ENCODE measurements at regions not wholly inside any gene's neighbourhood (a gene's known extent, or its start where the extent isn't known, plus 50 kb on each side); places are given as distances from the start of the nearest gene placed in this dataset.

GRCh38 chr5:44446399-44446798 lies 57.2 kb upstream of the FGF10 start:
- TF ChIP-seq, protein P1, sequence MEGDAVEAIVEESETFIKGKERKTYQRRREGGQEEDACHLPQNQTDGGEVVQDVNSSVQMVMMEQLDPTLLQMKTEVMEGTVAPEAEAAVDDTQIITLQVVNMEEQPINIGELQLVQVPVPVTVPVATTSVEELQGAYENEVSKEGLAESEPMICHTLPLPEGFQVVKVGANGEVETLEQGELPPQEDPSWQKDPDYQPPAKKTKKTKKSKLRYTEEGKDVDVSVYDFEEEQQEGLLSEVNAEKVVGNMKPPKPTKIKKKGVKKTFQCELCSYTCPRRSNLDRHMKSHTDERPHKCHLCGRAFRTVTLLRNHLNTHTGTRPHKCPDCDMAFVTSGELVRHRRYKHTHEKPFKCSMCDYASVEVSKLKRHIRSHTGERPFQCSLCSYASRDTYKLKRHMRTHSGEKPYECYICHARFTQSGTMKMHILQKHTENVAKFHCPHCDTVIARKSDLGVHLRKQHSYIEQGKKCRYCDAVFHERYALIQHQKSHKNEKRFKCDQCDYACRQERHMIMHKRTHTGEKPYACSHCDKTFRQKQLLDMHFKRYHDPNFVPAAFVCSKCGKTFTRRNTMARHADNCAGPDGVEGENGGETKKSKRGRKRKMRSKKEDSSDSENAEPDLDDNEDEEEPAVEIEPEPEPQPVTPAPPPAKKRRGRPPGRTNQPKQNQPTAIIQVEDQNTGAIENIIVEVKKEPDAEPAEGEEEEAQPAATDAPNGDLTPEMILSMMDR (conservative IDR thresholded peaks at IDR 0.05; ENCODE audit: low read length) = no peak
- no peak for TF ChIP-seq EZH2phosphoT487 (IDR thresholded peaks at IDR 0.05; ENCODE audit: borderline replicate concordance, low read depth, low read length)

Data from OCI-LY7 (cell line).